GM10248 (cell line): ENCODE measurements at regions not wholly inside any gene's neighbourhood (a gene's known extent, or its start where the extent isn't known, plus 50 kb on each side); places are given as distances from the start of the nearest gene placed in this dataset.
"Not testable (repeated sequence)": the region's sequence is repeated elsewhere in the genome, so short reads cannot be mapped to it uniquely, and the experiment has no call there.

ENCODE experiments used
- CTCF ChIA-PET: fragments of 300-600 bp; sonication (Branson Sonifier 250); formaldehyde crosslinking; extraction: SDS; loops from one replicate; lab custom pipeline; 2021; ENCODE audit warnings: antibody characterized with exemption; lab: Yijun Ruan, JAX
- POLR2A ChIA-PET: fragments of 350-650 bp; sonication (Branson Sonifier 250); formaldehyde crosslinking; extraction: SDS; loops from one replicate; lab custom pipeline; 2020; ENCODE audit warnings: antibody characterized with exemption; lab: Yijun Ruan, JAX
- DNase-seq: peaks from one replicate; pipeline ENCODE4 v3.0.0; 2012; ENCODE audit errors: extremely low spot score
- TF ChIP-seq, protein P1 (sequence below): IDR thresholded peaks from 2 replicates; pipeline ENCODE4 v1.5.1; 2012; ENCODE audit warnings: mild to moderate bottlenecking, low read depth; ENCODE audit errors: extremely low read depth, missing control alignments, control extremely low read depth

DNA sequence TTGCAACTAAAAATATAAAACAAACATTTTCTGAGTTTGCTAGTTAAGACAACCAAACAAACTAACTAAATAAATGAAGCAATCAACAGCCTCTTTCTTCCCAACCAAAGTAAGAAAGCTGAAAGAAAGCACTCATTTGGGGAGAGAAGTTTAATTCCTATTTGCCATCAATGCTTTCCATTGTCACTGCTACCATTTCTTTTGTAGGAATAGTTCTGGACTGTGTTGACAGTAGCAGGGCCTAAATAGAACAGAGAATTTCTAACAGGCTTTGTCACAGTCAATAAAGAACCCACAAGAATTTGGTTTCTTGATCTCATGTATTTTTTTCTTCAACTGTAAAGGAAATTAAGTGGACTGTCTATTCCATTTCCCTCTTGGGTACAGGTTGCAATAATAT lies 1886.4 kb upstream of the TENM3 start:
- no peak for DNase-seq

DNA sequence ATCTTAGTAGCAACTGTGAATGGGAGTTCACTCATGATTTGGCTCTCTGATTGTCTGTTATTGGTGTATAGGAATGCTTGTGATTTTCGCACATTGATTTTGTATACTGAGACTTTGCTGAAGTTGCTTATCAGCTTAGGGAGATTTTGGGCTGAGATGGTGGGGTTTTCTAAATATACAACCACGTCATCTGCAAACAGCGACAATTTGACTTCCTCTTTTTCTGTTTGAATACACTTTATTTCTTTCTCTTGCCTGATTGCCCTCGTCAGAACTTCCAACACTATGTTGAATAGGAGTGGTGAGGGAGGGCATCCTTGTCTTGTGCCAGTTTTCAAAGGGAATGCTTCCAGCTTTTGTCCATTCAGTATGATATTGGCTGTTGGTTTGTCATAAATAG lies 1883.1 kb upstream of the TENM3 start:
- DNase-seq, POLR2A ChIA-PET: not testable (repeated sequence)
- CTCF ChIA-PET = interaction anchor here (1.2 kb wide), 1 partner anchor 17 kb away, joined by 3 read pairs; no protein-coding TSS in a partner anchor

More for the DNA sequence above, 1886.4 kb upstream of the TENM3 start:
- TF ChIP-seq, protein P1, sequence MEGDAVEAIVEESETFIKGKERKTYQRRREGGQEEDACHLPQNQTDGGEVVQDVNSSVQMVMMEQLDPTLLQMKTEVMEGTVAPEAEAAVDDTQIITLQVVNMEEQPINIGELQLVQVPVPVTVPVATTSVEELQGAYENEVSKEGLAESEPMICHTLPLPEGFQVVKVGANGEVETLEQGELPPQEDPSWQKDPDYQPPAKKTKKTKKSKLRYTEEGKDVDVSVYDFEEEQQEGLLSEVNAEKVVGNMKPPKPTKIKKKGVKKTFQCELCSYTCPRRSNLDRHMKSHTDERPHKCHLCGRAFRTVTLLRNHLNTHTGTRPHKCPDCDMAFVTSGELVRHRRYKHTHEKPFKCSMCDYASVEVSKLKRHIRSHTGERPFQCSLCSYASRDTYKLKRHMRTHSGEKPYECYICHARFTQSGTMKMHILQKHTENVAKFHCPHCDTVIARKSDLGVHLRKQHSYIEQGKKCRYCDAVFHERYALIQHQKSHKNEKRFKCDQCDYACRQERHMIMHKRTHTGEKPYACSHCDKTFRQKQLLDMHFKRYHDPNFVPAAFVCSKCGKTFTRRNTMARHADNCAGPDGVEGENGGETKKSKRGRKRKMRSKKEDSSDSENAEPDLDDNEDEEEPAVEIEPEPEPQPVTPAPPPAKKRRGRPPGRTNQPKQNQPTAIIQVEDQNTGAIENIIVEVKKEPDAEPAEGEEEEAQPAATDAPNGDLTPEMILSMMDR = no peak
- POLR2A ChIA-PET = no interaction called here
- CTCF ChIA-PET = no interaction called here

DNA sequence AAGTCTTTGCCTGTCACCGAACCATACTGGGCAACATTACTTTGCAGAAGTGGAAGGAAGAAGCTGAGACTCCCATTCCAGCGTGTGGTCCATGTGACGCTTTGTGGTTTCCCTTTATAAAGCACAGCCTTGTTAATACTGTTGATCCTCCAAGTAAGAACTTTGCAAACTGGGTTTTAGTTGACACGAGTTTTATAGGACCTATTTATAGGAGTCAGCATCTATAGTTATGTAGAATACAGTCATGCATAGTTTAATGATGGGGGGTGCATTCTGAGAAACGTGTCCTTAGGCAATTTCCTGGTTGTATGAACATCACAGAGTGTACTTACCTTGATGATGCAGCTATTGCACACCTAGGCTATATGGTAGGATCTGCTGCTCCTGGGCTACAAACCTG lies 1879.4 kb upstream of the TENM3 start:
- DNase-seq = no peak
- TF ChIP-seq, protein P1 = no peak
- ChIA-PET CTCF (no interaction called here), POLR2A (no interaction called here)

DNA sequence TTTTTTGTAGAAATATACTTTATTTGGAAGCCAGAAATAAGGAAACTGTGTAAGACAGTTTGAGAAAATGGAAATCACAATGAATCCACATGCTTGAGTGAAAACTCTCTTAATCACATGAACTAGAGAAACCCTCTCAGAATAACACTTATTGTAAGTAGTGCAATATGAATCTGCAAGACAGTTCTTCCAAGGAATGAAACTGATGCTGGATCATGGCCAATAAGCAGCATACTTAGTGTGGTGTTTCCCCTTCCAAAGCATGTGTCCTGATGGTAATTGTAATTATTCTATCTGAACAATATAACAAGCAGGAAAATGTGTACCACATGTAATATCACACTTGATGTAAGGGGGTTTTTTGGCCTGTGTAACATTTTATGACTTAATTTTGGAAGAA lies 1870.5 kb upstream of the TENM3 start:
- no peak for DNase-seq
- TF ChIP-seq, protein P1 = no peak
- ChIA-PET CTCF (no interaction called here), POLR2A (no interaction called here)

DNA sequence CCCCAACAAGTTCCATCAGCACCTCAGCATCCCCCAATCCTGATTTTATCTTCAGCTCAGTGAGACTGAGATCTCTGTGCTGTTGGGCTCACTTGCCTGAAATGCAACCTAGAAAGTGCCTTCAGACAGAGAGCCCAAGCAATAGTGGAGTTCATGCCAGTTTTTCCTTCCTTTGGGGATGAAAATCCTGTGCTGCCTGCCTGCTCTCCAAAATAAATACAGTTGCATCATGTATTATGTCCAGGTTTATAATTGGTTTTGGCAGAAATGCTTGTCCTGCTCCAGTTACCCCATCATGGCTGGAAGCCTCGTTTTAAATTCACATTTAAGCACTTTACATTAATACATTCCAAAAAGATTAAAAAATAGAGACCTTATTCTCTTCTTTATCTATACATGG lies 1865.5 kb upstream of the TENM3 start:
- no peak for DNase-seq
- POLR2A ChIA-PET = no interaction called here
- CTCF ChIA-PET = interaction anchor here (1.5 kb wide), 1 partner anchor 10 kb away, joined by 4 read pairs; no protein-coding TSS in a partner anchor
- TF ChIP-seq, protein P1 = no peak

DNA sequence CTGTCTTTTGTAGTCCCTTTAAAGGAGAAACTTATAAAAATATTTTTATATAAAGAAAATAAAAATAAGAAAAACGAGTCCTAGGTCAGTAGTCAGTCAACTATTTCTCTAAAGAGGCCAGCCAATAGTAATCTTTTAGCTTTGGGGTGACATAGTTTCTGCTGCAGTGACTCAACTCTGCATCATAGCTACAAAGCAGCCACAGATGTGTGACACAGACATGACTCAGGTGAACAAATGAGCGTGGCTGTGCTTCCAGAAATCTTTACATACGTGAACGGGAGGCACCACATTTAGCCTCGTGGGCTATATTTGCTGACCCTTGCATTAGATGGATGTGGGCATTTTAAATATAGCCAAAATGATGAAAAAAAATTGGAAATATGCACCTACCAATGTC lies 1862.5 kb upstream of the TENM3 start:
- DNase-seq = no peak
- POLR2A ChIA-PET = no interaction called here
- CTCF ChIA-PET = interaction anchor here (1.5 kb wide), 1 partner anchor 9 kb away, joined by 3 read pairs; no protein-coding TSS in a partner anchor
- TF ChIP-seq, protein P1 = no peak

DNA sequence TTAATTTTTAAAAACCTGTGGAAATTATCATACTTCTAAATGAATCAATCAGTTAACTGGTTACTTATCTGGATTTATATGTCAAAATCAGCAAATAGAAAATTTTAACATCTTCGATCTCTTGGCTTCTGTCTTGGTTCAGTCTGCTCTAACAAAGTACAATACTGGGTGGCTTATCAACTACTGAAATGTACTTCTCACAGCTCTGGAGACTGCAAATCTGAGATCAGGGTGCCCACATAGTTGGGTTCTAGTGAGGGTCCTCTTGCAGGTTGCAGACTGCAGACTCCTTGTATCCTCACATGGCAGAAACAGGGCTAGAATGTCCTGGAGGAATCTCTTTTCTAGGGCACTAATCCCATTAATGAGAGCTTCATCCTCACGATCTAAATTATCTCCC lies 1851.6 kb upstream of the TENM3 start:
- POLR2A ChIA-PET = no interaction called here
- TF ChIP-seq, protein P1 = no peak
- CTCF ChIA-PET = interaction anchor here (1.2 kb wide), 1 partner anchor 14 kb away, joined by 3 read pairs; no protein-coding TSS in a partner anchor
- DNase-seq = no peak
